ENCODE measurements at regions not wholly inside any gene's neighbourhood (a gene's known extent, or its start where the extent isn't known, plus 50 kb on each side); places are given as distances from the start of the nearest gene placed in this dataset.

- TF ChIP-seq CTCF (IDR thresholded peaks at IDR 0.05) (no peak), POLR2AphosphoS5 (IDR thresholded peaks at IDR 0.05) (no peak), EP300 (IDR thresholded peaks at IDR 0.05) (no peak), POLR2A (IDR thresholded peaks at IDR 0.05) (no peak)
Measured at GRCh38 chr2:41149054-41149453, 697.2 kb upstream of the SLC8A1 start.

All from sigmoid colon (tissue), 4 donors.